ENCODE measurements at regions not wholly inside any gene's neighbourhood (a gene's known extent, or its start where the extent isn't known, plus 50 kb on each side); places are given as distances from the start of the nearest gene placed in this dataset.

GRCh38 chr18:2312440-2312839, 258.9 kb downstream of the METTL4 start (continued):
- no peak for TF ChIP-seq GABPA (IDR thresholded peaks at IDR 0.05; ENCODE audit: low read depth)
- TF ChIP-seq RAD21 (IDR thresholded peaks at IDR 0.05; ENCODE audit: low read length): no peak
- no peak for TF ChIP-seq CHD2 (IDR thresholded peaks at IDR 0.05; ENCODE audit: low read length, partially characterized antibody)

DNA sequence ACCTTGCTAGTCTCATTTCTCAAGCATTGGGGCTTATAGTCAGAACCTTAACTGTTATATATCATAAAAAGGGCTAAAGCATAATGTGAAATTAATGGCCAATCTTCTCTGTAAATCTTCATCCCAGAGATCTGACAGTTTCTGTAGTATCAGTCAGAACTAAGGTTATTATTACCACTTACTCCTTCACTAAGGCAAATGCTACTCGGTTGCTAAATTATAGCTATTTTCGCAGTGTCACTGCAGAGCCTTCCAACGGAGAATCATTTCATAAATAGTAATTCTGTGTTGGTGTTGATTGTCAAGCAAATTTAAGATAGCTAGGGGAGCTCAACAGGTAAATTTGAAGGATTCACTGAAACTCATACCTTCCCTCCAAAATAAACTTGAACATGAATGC, 258.0 kb downstream of the METTL4 start:
- Histone ChIP-seq H3K4me1 (ENCODE audit: control insufficient read depth in 1 of 2, insufficient read depth in 2 of 2, low read depth in 1 of 2, low read length in 1 of 2) (no peaks in the 10 kb centered on the region), H3K9me2 (no peaks in the 10 kb centered on the region), H3K27me3 (ENCODE audit: insufficient read depth) (no peaks in the 10 kb centered on the region), H3K36me3 (replicated peaks in 1 of 2; ENCODE audit: control insufficient read depth in 1 of 2, insufficient read depth in 2 of 2, low read length in 1 of 2) (no peaks in the 10 kb centered on the region), H3K79me2 (ENCODE audit: insufficient read depth) (no peaks in the 10 kb centered on the region), H3K9me3 (no peaks in the 10 kb centered on the region), H3F3A (replicated peaks; ENCODE audit: insufficient read depth) (no peaks in the 10 kb centered on the region), H3K4me3 (ENCODE audit: low read depth in 2 of 2, low read length in 1 of 2) (no peak overlapping the region), H3K27ac (ENCODE audit: low read depth in 2 of 2, low read length in 1 of 2) (no peak overlapping the region), H3K9ac (no peak overlapping the region), H3K4me2 (no peak overlapping the region), H4K20me1 (ENCODE audit: insufficient read depth) (no peaks in the 10 kb centered on the region), H2AFZ (ENCODE audit: low read depth) (no peak overlapping the region)
- CTCF ChIA-PET: interaction anchor here (1.3 kb wide), 1 partner anchor 10 kb away, joined by 3 read pairs; no protein-coding TSS in a partner anchor
- 48% methylated on average over 3 of the region's 3 CpGs for WGBS (ENCODE audit: low lambda C conversion rate)
- TF ChIP-seq RXRA (IDR thresholded peaks at IDR 0.05; ENCODE audit: borderline replicate concordance, low read depth) (no peak), CHD2 (IDR thresholded peaks at IDR 0.05; ENCODE audit: low read length, partially characterized antibody) (no peak), FOSL2 (IDR thresholded peaks at IDR 0.05; ENCODE audit: borderline replicate concordance, low read depth) (no peak), TEAD4 (IDR thresholded peaks at IDR 0.05; ENCODE audit: borderline replicate concordance, insufficient read depth) (no peak), MAX (IDR thresholded peaks at IDR 0.05; ENCODE audit: low read depth) (no peak), JUND (IDR thresholded peaks at IDR 0.05) (no peak), NRF1 (IDR thresholded peaks at IDR 0.05; ENCODE audit: low read depth, low read length) (no peak), NFIC (IDR thresholded peaks at IDR 0.05; ENCODE audit: borderline replicate concordance) (no peak), POLR2AphosphoS5 (IDR thresholded peaks at IDR 0.05; ENCODE audit: low read depth, low read length) (no peak), EP300 (IDR thresholded peaks at IDR 0.05; ENCODE audit: borderline replicate concordance in 1 of 2, low read depth in 1 of 2, low read length in 1 of 2) (no peak), GABPA (IDR thresholded peaks at IDR 0.05; ENCODE audit: low read depth) (no peak), GATA2 (CRISPR knock-in tag; IDR thresholded peaks at IDR 0.05) (no peak), FOXM1 (IDR thresholded peaks at IDR 0.05; ENCODE audit: low read depth) (no peak), YY1 (IDR thresholded peaks at IDR 0.05; ENCODE audit: low read depth) (no peak), RAD21 (IDR thresholded peaks at IDR 0.05; ENCODE audit: low read length) (no peak), SIN3A (IDR thresholded peaks at IDR 0.05; ENCODE audit: borderline replicate concordance, low read depth, low read length) (no peak), FOXJ3 (CRISPR knock-in tag; IDR thresholded peaks at IDR 0.05) (no peak)
- TF ChIP-seq, protein P1, sequence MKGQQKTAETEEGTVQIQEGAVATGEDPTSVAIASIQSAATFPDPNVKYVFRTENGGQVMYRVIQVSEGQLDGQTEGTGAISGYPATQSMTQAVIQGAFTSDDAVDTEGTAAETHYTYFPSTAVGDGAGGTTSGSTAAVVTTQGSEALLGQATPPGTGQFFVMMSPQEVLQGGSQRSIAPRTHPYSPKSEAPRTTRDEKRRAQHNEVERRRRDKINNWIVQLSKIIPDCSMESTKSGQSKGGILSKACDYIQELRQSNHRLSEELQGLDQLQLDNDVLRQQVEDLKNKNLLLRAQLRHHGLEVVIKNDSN (IDR thresholded peaks at IDR 0.05; ENCODE audit: borderline replicate concordance, low read depth): no peak
- TF ChIP-seq, protein P2, sequence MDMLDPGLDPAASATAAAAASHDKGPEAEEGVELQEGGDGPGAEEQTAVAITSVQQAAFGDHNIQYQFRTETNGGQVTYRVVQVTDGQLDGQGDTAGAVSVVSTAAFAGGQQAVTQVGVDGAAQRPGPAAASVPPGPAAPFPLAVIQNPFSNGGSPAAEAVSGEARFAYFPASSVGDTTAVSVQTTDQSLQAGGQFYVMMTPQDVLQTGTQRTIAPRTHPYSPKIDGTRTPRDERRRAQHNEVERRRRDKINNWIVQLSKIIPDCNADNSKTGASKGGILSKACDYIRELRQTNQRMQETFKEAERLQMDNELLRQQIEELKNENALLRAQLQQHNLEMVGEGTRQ (IDR thresholded peaks at IDR 0.05; ENCODE audit: borderline replicate concordance, low read depth, low read length): no peak
- no peak for DNase-seq
- POLR2A ChIA-PET: no interaction called here

Measured in SK-N-SH (cell line).